ENCODE measurements at regions not wholly inside any gene's neighbourhood (a gene's known extent, or its start where the extent isn't known, plus 50 kb on each side); places are given as distances from the start of the nearest gene placed in this dataset.

- no peak overlapping the region for H3K9ac ChIP-seq (ENCODE audit: control insufficient read depth, insufficient read depth, low read length)
- H3K9me3 ChIP-seq (replicated peaks; ENCODE audit: control insufficient read depth, insufficient read depth, low read length) = no peaks in the 10 kb centered on the region
- TF ChIP-seq SIX5 (IDR thresholded peaks at IDR 0.05; ENCODE audit: low read depth, low read length, severe bottlenecking) = no peak
- TF ChIP-seq SUZ12 (IDR thresholded peaks at IDR 0.05; ENCODE audit: unreplicated experiment) = no peak
- no peak overlapping the region for H3K4me3 ChIP-seq
- no TSS peak for BruUV-seq (replicated peaks)
- H2AFZ ChIP-seq (ENCODE audit: control insufficient read depth, low read depth, low read length) = no peak overlapping the region
- ChIA-PET CTCF (no interaction called here), POLR2A (no interaction called here), SMC1A (ENCODE audit: uncharacterized antibody, unreplicated experiment) (no interaction called here), RAD21 (ENCODE audit: unreplicated experiment) (no interaction called here)
- H3K36me3 ChIP-seq (ENCODE audit: control insufficient read depth in 2 of 2, insufficient read depth in 2 of 2, low read length in 1 of 2) = no peaks in the 10 kb centered on the region
- in situ Hi-C loops (cut with MboI) = no loop called here
- no peak overlapping the region for H3K27ac ChIP-seq (ENCODE audit: control insufficient read depth, insufficient read depth)
- H3K79me2 ChIP-seq (ENCODE audit: control insufficient read depth, insufficient read depth, low read length) = no peaks in the 10 kb centered on the region
- 33% methylated on average over 3 of the region's 3 CpGs for WGBS (ENCODE audit: insufficient coverage, insufficient replicate concordance, low lambda C conversion rate, missing lambda C conversion rate)
- ATAC-seq (no peak), FAIRE-seq (no peak), DNase-seq (ENCODE audit: low read depth, low spot score) (no peak)
- no peaks in the 10 kb centered on the region for H3K27me3 ChIP-seq (replicated peaks in 1 of 2; ENCODE audit: control insufficient read depth in 2 of 2, insufficient read depth in 2 of 2, low read length in 1 of 2)
- no peaks in the 10 kb centered on the region for H4K20me1 ChIP-seq (ENCODE audit: control insufficient read depth, insufficient read depth)
- no peaks in the 10 kb centered on the region for H3K4me1 ChIP-seq (ENCODE audit: control insufficient read depth, insufficient read depth, low read length)
- intact Hi-C loops (cut with micrococcal nuclease; ENCODE audit: unreplicated experiment) = no loop called here
- H3K4me2 ChIP-seq (ENCODE audit: control insufficient read depth, insufficient read depth) = no peak overlapping the region
These were observed 211.5 kb downstream of the TTLL7 start for GRCh38 chr1:83787246-83787998.

DNA sequence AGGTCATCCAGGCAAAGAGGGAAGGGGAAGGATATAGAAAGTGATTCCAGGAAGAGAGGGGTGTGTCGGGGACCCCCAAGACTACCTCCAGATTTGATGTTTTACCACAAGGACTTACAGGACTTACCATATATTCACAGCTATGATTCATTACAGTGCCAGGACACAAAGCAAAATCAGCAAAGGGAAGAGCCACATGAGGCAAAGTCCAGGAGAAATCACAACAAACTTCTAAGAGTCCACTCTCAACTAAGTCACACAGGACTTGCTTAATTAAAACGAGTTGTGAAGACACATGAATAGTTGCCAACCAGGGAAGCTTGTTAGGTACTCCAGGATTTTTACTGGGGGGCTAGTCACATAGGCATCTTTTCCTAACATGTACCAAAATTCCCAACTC lies 217.3 kb downstream of the TTLL7 start:
- ATAC-seq = no peak
- no peak overlapping the region for H3K27ac ChIP-seq (ENCODE audit: control insufficient read depth, insufficient read depth)
- in situ Hi-C loops (cut with MboI) = no loop called here
- no peaks in the 10 kb centered on the region for H3K36me3 ChIP-seq (ENCODE audit: control insufficient read depth in 2 of 2, insufficient read depth in 2 of 2, low read length in 1 of 2)
- no peak overlapping the region for H2AFZ ChIP-seq (ENCODE audit: control insufficient read depth, low read depth, low read length)
- no peaks in the 10 kb centered on the region for H3K4me1 ChIP-seq (ENCODE audit: control insufficient read depth, insufficient read depth, low read length)
- ChIA-PET CTCF (no interaction called here), SMC1A (ENCODE audit: uncharacterized antibody, unreplicated experiment) (no interaction called here), RAD21 (ENCODE audit: unreplicated experiment) (no interaction called here), POLR2A (no interaction called here)
- no peak for DNase-seq (ENCODE audit: low read depth, low spot score)
- no peak for FAIRE-seq
- no peaks in the 10 kb centered on the region for H4K20me1 ChIP-seq (ENCODE audit: control insufficient read depth, insufficient read depth)
- 50% methylated on average over 2 of the region's 2 CpGs for WGBS (ENCODE audit: insufficient coverage, insufficient replicate concordance, low lambda C conversion rate, missing lambda C conversion rate)
- H3K4me3 ChIP-seq = no peak overlapping the region
- no TSS peak for BruUV-seq (replicated peaks)
- no peak overlapping the region for H3K9ac ChIP-seq (ENCODE audit: control insufficient read depth, insufficient read depth, low read length)
- TF ChIP-seq ZSCAN29 (IDR thresholded peaks at IDR 0.05) (no peak), ATF2 (IDR thresholded peaks at IDR 0.05; ENCODE audit: low read length) (no peak), TARDBP (IDR thresholded peaks at IDR 0.05; ENCODE audit: borderline replicate concordance) (no peak), GATAD2B (conservative IDR thresholded peaks at IDR 0.05; ENCODE audit: low read depth) (no peak), BCL11A (IDR thresholded peaks at IDR 0.05; ENCODE audit: low read depth, low read length) (no peak), TCF7 (IDR thresholded peaks at IDR 0.05; ENCODE audit: borderline replicate concordance) (no peak), HDAC2 (IDR thresholded peaks at IDR 0.05) (no peak), RELB (IDR thresholded peaks at IDR 0.05; ENCODE audit: low read depth) (no peak), KLF5 (IDR thresholded peaks at IDR 0.05; ENCODE audit: partially characterized antibody) (no peak), RBBP5 (conservative IDR thresholded peaks at IDR 0.05) (no peak)
- TF ChIP-seq, protein P1, sequence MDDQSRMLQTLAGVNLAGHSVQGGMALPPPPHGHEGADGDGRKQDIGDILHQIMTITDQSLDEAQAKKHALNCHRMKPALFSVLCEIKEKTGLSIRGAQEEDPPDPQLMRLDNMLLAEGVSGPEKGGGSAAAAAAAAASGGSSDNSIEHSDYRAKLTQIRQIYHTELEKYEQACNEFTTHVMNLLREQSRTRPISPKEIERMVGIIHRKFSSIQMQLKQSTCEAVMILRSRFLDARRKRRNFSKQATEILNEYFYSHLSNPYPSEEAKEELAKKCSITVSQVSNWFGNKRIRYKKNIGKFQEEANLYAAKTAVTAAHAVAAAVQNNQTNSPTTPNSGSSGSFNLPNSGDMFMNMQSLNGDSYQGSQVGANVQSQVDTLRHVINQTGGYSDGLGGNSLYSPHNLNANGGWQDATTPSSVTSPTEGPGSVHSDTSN (IDR thresholded peaks at IDR 0.05; ENCODE audit: insufficient replicate concordance, low read depth, low read length) = no peak
- no peak overlapping the region for H3K4me2 ChIP-seq (ENCODE audit: control insufficient read depth, insufficient read depth)
- no peaks in the 10 kb centered on the region for H3K27me3 ChIP-seq (replicated peaks in 1 of 2; ENCODE audit: control insufficient read depth in 2 of 2, insufficient read depth in 2 of 2, low read length in 1 of 2)
- intact Hi-C loops (cut with micrococcal nuclease; ENCODE audit: unreplicated experiment) = no loop called here
- H3K9me3 ChIP-seq (replicated peaks; ENCODE audit: control insufficient read depth, insufficient read depth, low read length) = no peaks in the 10 kb centered on the region
- no peaks in the 10 kb centered on the region for H3K79me2 ChIP-seq (ENCODE audit: control insufficient read depth, insufficient read depth, low read length)
